DND-41 (cell line): ENCODE measurements at regions not wholly inside any gene's neighbourhood (a gene's known extent, or its start where the extent isn't known, plus 50 kb on each side); places are given as distances from the start of the nearest gene placed in this dataset.

Experiments used
- ATAC-seq: fragments of 200-7000 bp; cut with Tn5 transposase; 3 replicates; pipeline ENCODE4 v1.9.1; 2021; ENCODE audit warnings: low read depth; ENCODE audit not compliant: insufficient read depth
- DNase-seq: peaks from one replicate; pipeline ENCODE4 v3.0.0-alpha.2; 2020
- H2AFZ ChIP-seq: 2 replicates; pipeline ENCODE4 v1.6.0; 2012; ENCODE audit warnings: low read depth, low read length
- H3K27ac ChIP-seq: 2 replicates; pipeline ENCODE4 v1.5.1; 2012; ENCODE audit warnings: low read length, inconsistent platforms
- H3K27me3 ChIP-seq: fragments of 200-600 bp; sonication (generic); 2 replicates; pipeline ENCODE4 v1.6.0; 2012; ENCODE audit warnings: low read length, mild to moderate bottlenecking, inconsistent platforms; ENCODE audit not compliant: insufficient read depth, poor library complexity
- H3K36me3 ChIP-seq: 2 replicates; pipeline ENCODE4 v1.5.1; 2012; ENCODE audit warnings: low read length, inconsistent platforms; ENCODE audit not compliant: insufficient read depth
- H3K4me1 ChIP-seq: 2 replicates; pipeline ENCODE4 v1.5.1; 2012; ENCODE audit warnings: mild to moderate bottlenecking, low read length; ENCODE audit not compliant: insufficient read depth
- H3K4me2 ChIP-seq: 2 replicates; pipeline ENCODE4 v1.6.0; 2012; ENCODE audit warnings: mild to moderate bottlenecking, moderate library complexity, low read length, inconsistent platforms; ENCODE audit not compliant: insufficient read depth
- H3K4me3 ChIP-seq, 2 experiments: fragments of 200-600 bp in 1 of 2; shearing (Covaris generic) in 1 of 2; 2 replicates each; pipeline ENCODE4 v1.5.1; 2012 to 2016; ENCODE audit warnings: inconsistent platforms in 2 of 2, low read length in 2 of 2, mild to moderate bottlenecking in 2 of 2, low read depth in 1 of 2, moderate library complexity in 1 of 2
- H3K79me2 ChIP-seq: 2 replicates; pipeline ENCODE4 v1.6.0; 2012; ENCODE audit warnings: low read length, inconsistent platforms; ENCODE audit not compliant: insufficient read depth
- H3K9ac ChIP-seq: 2 replicates; pipeline ENCODE4 v1.6.0; 2012; ENCODE audit warnings: low read depth, mild to moderate bottlenecking, inconsistent platforms, low read length, moderate library complexity
- H3K9me3 ChIP-seq: 2 replicates; pipeline ENCODE4 v1.5.1; 2012; ENCODE audit warnings: low read length, moderate library complexity, mild to moderate bottlenecking, inconsistent platforms; ENCODE audit not compliant: insufficient read depth, severe bottlenecking
- H4K20me1 ChIP-seq: 2 replicates; pipeline ENCODE4 v1.6.0; 2012; ENCODE audit warnings: low read length; ENCODE audit not compliant: insufficient read depth
- EZH2 ChIP-seq: IDR thresholded peaks from 3 replicates; pipeline ENCODE4 v1.6.1; 2012; ENCODE audit warnings: borderline replicate concordance, low read depth, mild to moderate bottlenecking, moderate library complexity, low read length, inconsistent platforms; ENCODE audit not compliant: severe bottlenecking
- TF ChIP-seq, protein P1 (sequence below): IDR thresholded peaks from 2 replicates; pipeline ENCODE4 v1.5.1; 2012; ENCODE audit warnings: borderline replicate concordance, low read length, moderate library complexity, mild to moderate bottlenecking; ENCODE audit not compliant: poor library complexity, severe bottlenecking; ENCODE audit errors: extremely low read depth

DNA sequence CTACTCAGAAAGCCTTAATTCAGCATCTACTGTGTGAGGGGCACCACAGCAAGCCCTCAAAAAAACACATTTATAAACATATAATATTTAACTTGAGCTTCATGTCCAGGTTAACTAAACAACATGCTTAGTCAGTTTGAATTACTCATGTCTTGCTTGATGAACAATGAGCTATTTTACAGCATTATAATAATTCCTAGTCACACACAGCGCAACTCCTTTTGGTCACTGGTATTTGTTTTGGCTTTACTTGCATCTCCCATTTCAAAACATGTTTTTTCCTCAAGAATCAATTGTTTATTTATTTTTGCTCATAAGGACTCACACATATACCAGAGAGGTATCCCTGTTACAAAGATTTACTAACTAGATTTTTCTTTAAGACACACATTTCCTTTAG is 616.7 kb upstream of the DAB2 start:
- no peak overlapping the region for H3K4me2 ChIP-seq
- no peak for DNase-seq
- ATAC-seq, result no peak
- TF ChIP-seq EZH2, result no peak
- TF ChIP-seq, protein P1, sequence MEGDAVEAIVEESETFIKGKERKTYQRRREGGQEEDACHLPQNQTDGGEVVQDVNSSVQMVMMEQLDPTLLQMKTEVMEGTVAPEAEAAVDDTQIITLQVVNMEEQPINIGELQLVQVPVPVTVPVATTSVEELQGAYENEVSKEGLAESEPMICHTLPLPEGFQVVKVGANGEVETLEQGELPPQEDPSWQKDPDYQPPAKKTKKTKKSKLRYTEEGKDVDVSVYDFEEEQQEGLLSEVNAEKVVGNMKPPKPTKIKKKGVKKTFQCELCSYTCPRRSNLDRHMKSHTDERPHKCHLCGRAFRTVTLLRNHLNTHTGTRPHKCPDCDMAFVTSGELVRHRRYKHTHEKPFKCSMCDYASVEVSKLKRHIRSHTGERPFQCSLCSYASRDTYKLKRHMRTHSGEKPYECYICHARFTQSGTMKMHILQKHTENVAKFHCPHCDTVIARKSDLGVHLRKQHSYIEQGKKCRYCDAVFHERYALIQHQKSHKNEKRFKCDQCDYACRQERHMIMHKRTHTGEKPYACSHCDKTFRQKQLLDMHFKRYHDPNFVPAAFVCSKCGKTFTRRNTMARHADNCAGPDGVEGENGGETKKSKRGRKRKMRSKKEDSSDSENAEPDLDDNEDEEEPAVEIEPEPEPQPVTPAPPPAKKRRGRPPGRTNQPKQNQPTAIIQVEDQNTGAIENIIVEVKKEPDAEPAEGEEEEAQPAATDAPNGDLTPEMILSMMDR, result no peak
- H3K4me1 ChIP-seq, result peaks cover 4% of the 10 kb centered on the region; the same call in 1 of the 2 replicates
- H3K79me2 ChIP-seq, result no peaks in the 10 kb centered on the region
- no peaks in the 10 kb centered on the region for H3K27me3 ChIP-seq
- no peaks in the 10 kb centered on the region for H4K20me1 ChIP-seq
- no peaks in the 10 kb centered on the region for H3K36me3 ChIP-seq
- H3K9me3 ChIP-seq, result no peaks in the 10 kb centered on the region
- H3K4me3 ChIP-seq, result no peak overlapping the region
- H3K27ac ChIP-seq, result no peak overlapping the region
- no peak overlapping the region for H2AFZ ChIP-seq
- H3K9ac ChIP-seq, result no peak overlapping the region

DNA sequence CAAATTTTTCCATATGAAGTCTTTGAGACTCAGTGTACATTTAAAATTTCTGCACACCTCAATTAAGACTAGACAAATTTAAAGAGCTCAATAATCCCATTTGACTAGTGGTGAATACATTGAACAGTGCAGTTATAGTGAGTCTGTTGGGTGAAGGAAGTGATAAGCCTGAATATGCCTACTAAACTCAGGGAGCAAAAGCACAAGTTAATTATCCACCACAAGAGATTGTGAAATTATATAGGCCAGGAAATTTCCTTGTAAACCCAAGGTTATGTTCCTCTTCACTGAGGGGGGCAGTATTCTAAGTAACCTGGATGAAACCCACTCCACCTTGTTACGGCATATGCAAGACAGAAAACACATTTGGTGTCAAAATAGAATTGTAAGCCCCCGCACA is 612.9 kb upstream of the DAB2 start:
- Histone ChIP-seq H3K27me3 (no peaks in the 10 kb centered on the region), H3K4me1 (peaks cover 15% of the 10 kb centered on the region), H3K9me3 (no peaks in the 10 kb centered on the region), H2AFZ (no peak overlapping the region), H3K36me3 (no peaks in the 10 kb centered on the region), H3K27ac (no peak overlapping the region), H3K9ac (no peak overlapping the region), H3K4me3 (no peak overlapping the region), H3K79me2 (no peaks in the 10 kb centered on the region), H4K20me1 (no peaks in the 10 kb centered on the region), H3K4me2 (no peak overlapping the region)
- no peak for ATAC-seq
- no peak for TF ChIP-seq EZH2
- TF ChIP-seq, protein P1, result no peak
- no peak for DNase-seq

DNA sequence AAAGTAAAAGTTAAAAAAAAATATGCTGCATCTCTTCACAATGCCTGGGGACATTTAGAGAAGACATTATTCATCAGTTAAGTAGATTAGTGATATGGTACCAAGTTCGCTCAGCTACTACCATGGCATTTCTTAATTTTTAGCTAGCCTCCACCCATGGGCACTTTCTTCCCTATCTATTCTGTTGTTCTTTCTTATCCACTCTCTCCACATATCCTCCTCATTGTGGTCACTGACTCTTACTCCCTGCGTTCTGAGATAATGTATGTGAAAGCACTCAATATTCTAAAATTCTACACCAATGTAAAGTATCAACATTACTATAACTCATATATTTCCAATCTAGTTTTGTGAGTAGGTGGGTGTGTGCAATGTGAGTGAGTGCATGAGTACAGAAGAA is 609.7 kb upstream of the DAB2 start:
- Histone ChIP-seq H3K27ac (peak overlapping the region; percentile 92), H2AFZ (no peak overlapping the region)

More for the DNA sequence above, 609.7 kb upstream of the DAB2 start:
- TF ChIP-seq EZH2, result no peak
- TF ChIP-seq, protein P1, result no peak
- Histone ChIP-seq H3K9ac (no peak overlapping the region), H3K79me2 (no peaks in the 10 kb centered on the region), H4K20me1 (no peaks in the 10 kb centered on the region), H3K4me1 (peaks cover 42% of the 10 kb centered on the region), H3K4me2 (no peak overlapping the region), H3K36me3 (no peaks in the 10 kb centered on the region), H3K9me3 (no peaks in the 10 kb centered on the region), H3K27me3 (no peaks in the 10 kb centered on the region), H3K4me3 (no peak overlapping the region)
- ATAC-seq, result no peak
- DNase-seq, result no peak
